ENCODE measurements at regions not wholly inside any gene's neighbourhood (a gene's known extent, or its start where the extent isn't known, plus 50 kb on each side); places are given as distances from the start of the nearest gene placed in this dataset.

DNA sequence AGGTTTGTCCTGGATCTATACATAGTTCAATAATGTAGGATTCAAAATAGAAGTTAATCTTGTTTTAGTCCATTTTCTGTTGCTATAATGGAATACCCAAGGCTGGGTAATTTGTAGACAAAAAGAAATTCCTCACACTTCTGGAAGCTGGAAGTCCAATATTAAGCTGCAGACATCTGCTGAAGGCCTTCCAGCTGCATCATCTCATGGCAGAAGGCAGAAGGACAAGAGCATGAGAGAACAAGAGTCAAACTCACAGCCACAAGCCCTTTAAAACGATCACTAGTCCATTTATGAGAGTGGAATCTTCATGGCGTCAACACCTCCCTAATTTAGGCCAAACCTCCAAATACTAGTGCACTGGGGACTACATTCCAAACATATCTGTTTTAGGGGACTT is 669.3 kb downstream of the ROBO2 start:
- no peak overlapping the region for H3K4me2 ChIP-seq (ENCODE audit: insufficient read depth, insufficient read length, low read length)
- H2AFZ ChIP-seq (ENCODE audit: low read length): no peak overlapping the region
- H3K4me1 ChIP-seq (ENCODE audit: insufficient read depth, low read length): no peaks in the 10 kb centered on the region; the same call in 1 of the 2 replicates
- DNase-seq: no peak
- H3K9me3 ChIP-seq (ENCODE audit: control insufficient read depth, low read depth, low read length): no peaks in the 10 kb centered on the region
- no peak overlapping the region for H3K9ac ChIP-seq (ENCODE audit: extremely low read depth, insufficient read length, low read length)
- H2BK120ac ChIP-seq (ENCODE audit: low read depth, low read length, poor library complexity, severe bottlenecking): no peak overlapping the region
- no peaks in the 10 kb centered on the region for H4K20me1 ChIP-seq (ENCODE audit: control insufficient read depth, insufficient read depth, insufficient read length)
- no peak for TF ChIP-seq CTCF (conservative IDR thresholded peaks at IDR 0.05)
- H3K14ac ChIP-seq (ENCODE audit: insufficient read depth, low read length): no peak overlapping the region
- peaks cover 0 to 2% of the 10 kb centered on the region in 2 experiments; a peak in 2 of 5 replicates for H3K9me3 Mint-ChIP-seq
- H3K27me3 Mint-ChIP-seq (ENCODE audit: low read depth): no peaks in the 10 kb centered on the region
- no peaks in the 10 kb centered on the region for H3K79me1 ChIP-seq (ENCODE audit: insufficient read depth, low read depth, low read length, poor library complexity, severe bottlenecking)
- no peak overlapping the region for H2BK12ac ChIP-seq (ENCODE audit: insufficient read length, low read depth, low read length)
- H3K56ac ChIP-seq (ENCODE audit: insufficient read length, low read depth, low read length): no peak overlapping the region
- H4K5ac ChIP-seq (ENCODE audit: insufficient read length, low read depth, low read length): no peak overlapping the region
- no peaks in the 10 kb centered on the region for H3K23me2 ChIP-seq (ENCODE audit: insufficient read length, low read depth, low read length, poor library complexity, severe bottlenecking)
- H4K8ac ChIP-seq (replicated peaks; ENCODE audit: insufficient read length, low read depth, low read length): no peak overlapping the region
- no peak overlapping the region for H3K4ac ChIP-seq (ENCODE audit: low read depth, low read length)
- H3K36me3 Mint-ChIP-seq (ENCODE audit: insufficient read depth in 1 of 3, low read depth in 3 of 3): no peaks in the 10 kb centered on the region; a peak in 1 of 7 replicates
- H3K79me2 ChIP-seq (ENCODE audit: insufficient read depth, low read length): no peaks in the 10 kb centered on the region
- no peak overlapping the region for H2BK15ac ChIP-seq (ENCODE audit: low read depth, low read length)
- H3K4me3 Mint-ChIP-seq: no peak overlapping the region
- no peak overlapping the region for H3K27ac ChIP-seq (ENCODE audit: insufficient read length, low read depth, low read length)
- no peak overlapping the region for H2AK5ac ChIP-seq (ENCODE audit: insufficient read length, low read length)
- H2BK5ac ChIP-seq (ENCODE audit: insufficient read length, low read length): no peak overlapping the region
- H3K23ac ChIP-seq (ENCODE audit: insufficient read length, low read depth, low read length): no peak overlapping the region
- no peaks in the 10 kb centered on the region for H3K27me3 ChIP-seq (ENCODE audit: insufficient read depth, low read length)
- H4K91ac ChIP-seq (ENCODE audit: insufficient read length, low read depth, low read length): no peak overlapping the region
- no peak overlapping the region for H3T11ph ChIP-seq (ENCODE audit: low read length)
- no CpG with 5 or more reads among the region's 2 CpGs for WGBS (ENCODE audit: extremely low coverage, insufficient read length, low lambda C conversion rate)
- no peak overlapping the region for H3K18ac ChIP-seq (ENCODE audit: insufficient read length, low read depth, low read length)
- no peak overlapping the region; a peak in 1 of 7 replicates for H3K27ac Mint-ChIP-seq
- no peaks in the 10 kb centered on the region for H3K4me1 Mint-ChIP-seq
- no peak overlapping the region for H2BK20ac ChIP-seq (ENCODE audit: low read depth, low read length, poor library complexity, severe bottlenecking)
